OCI-LY7 (cell line): ENCODE measurements at regions not wholly inside any gene's neighbourhood (a gene's known extent, or its start where the extent isn't known, plus 50 kb on each side); places are given as distances from the start of the nearest gene placed in this dataset.
"Not testable (repeated sequence)": the region's sequence is repeated elsewhere in the genome, so short reads cannot be mapped to it uniquely, and the experiment has no call there.

Experiments
- BruUV-seq: library from RNA; stranded (reverse); fragments of 400-500 nt; replicated peaks from 2 replicates; lab custom pipeline; 2021; lab: Mats Ljungman, UMichigan
- CTCF ChIA-PET: fragments of 300-600 bp; sonication (Branson Sonifier 250); formaldehyde crosslinking; loops from one replicate; lab custom pipeline; 2022; ENCODE audit warnings: antibody characterized with exemption; ENCODE audit not compliant: unreplicated experiment; lab: Charles Lee
- POLR2A ChIA-PET: fragments of 300-600 bp; sonication (Branson Sonifier 250); formaldehyde crosslinking; loops from one replicate; lab custom pipeline; 2022; ENCODE audit warnings: antibody characterized with exemption; lab: Charles Lee
- DNase-seq: peaks from one replicate; pipeline ENCODE4 v3.0.0-alpha.2; 2015; ENCODE audit warnings: low spot score
- H2AFZ ChIP-seq: fragments of 200-600 bp; sonication (generic), shearing (Covaris generic); 2 replicates; pipeline ENCODE4 v1.6.1; 2014; ENCODE audit warnings: mild to moderate bottlenecking, antibody characterized with exemption, low read length, moderate library complexity
- H3K27ac ChIP-seq: fragments of 200-600 bp; sonication (generic); 2 replicates; pipeline ENCODE4 v1.5.1; 2014; ENCODE audit warnings: mixed run types, low read depth, mild to moderate bottlenecking, moderate library complexity, low read length, inconsistent platforms; ENCODE audit not compliant: poor library complexity, severe bottlenecking
- H3K36me3 ChIP-seq: fragments of 200-600 bp; sonication (generic); 2 replicates; pipeline ENCODE4 v1.6.1; 2014; ENCODE audit warnings: mild to moderate bottlenecking, antibody characterized with exemption, low read length, moderate library complexity, mixed read lengths; ENCODE audit not compliant: insufficient read depth
- H3K4me1 ChIP-seq: fragments of 200-600 bp; sonication (generic); 2 replicates; pipeline ENCODE4 v1.5.1; 2014; ENCODE audit warnings: mild to moderate bottlenecking, low read length; ENCODE audit not compliant: insufficient read depth, poor library complexity, severe bottlenecking
- H3K4me2 ChIP-seq: fragments of 200-600 bp; sonication (generic); 2 replicates; pipeline ENCODE4 v1.6.1; 2014; ENCODE audit warnings: mild to moderate bottlenecking, low read length
- H3K4me3 ChIP-seq: fragments of 200-600 bp; sonication (generic); 2 replicates; pipeline ENCODE4 v1.5.1; 2014; ENCODE audit warnings: mild to moderate bottlenecking, low read depth, low read length; ENCODE audit not compliant: poor library complexity, severe bottlenecking
- H3K79me2 ChIP-seq: fragments of 200-600 bp; sonication (generic); 2 replicates; pipeline ENCODE4 v1.6.1; 2016; ENCODE audit warnings: low read depth, mild to moderate bottlenecking, low read length, moderate library complexity, mixed read lengths; ENCODE audit not compliant: insufficient read depth
- H3K9me2 ChIP-seq: fragments of 200-600 bp; sonication (generic); 2 replicates; pipeline ENCODE4 v1.6.1; 2016; ENCODE audit warnings: mild to moderate bottlenecking, low read length, mixed read lengths; ENCODE audit not compliant: insufficient read depth
- H3K9me3 ChIP-seq: fragments of 200-600 bp; sonication (generic); 2 replicates; pipeline ENCODE4 v1.6.1; 2014; ENCODE audit warnings: mild to moderate bottlenecking, mixed run types, low read length, mixed read lengths
- H4K20me1 ChIP-seq: fragments of 200-600 bp; sonication (generic); 2 replicates; pipeline ENCODE4 v1.6.1; 2014; ENCODE audit warnings: mild to moderate bottlenecking, antibody characterized with exemption, low read length, moderate library complexity, mixed read lengths; ENCODE audit not compliant: insufficient read depth
- CTCF ChIP-seq: fragments of 200-600 bp; sonication (generic); conservative IDR thresholded peaks from 2 replicates; pipeline ENCODE4 v1.5.1; 2014; ENCODE audit warnings: mild to moderate bottlenecking, antibody characterized with exemption, low read length, moderate library complexity, mixed read lengths
- EZH2phosphoT487 ChIP-seq: fragments of 200-600 bp; sonication (generic); IDR thresholded peaks from 2 replicates; pipeline ENCODE4 v1.6.1; 2018; ENCODE audit warnings: low read depth, borderline replicate concordance, mild to moderate bottlenecking, mixed run types, antibody characterized with exemption, low read length, moderate library complexity, mixed read lengths
- intact Hi-C: fragments of 100-400 bp; cut with micrococcal nuclease; formaldehyde crosslinking; loops from one replicate; pipeline ENCODE4 v1.10.0; 2022; ENCODE audit not compliant: unreplicated experiment

GRCh38 chr2:56055405-56055804, 128.4 kb upstream of the CCDC85A start:
- H3K27ac ChIP-seq, result no peak overlapping the region
- POLR2A ChIA-PET, result no interaction called here
- intact Hi-C loops, result no loop called here

GRCh38 chr2:56061327-56061726, 122.5 kb upstream of the CCDC85A start:
- H3K9me2 ChIP-seq, intact Hi-C loops, DNase-seq, H2AFZ ChIP-seq, H3K79me2 ChIP-seq, H3K9me3 ChIP-seq, H3K36me3 ChIP-seq, H3K4me1 ChIP-seq, H3K4me2 ChIP-seq, CTCF ChIA-PET, H3K27ac ChIP-seq, H4K20me1 ChIP-seq, BruUV-seq, H3K4me3 ChIP-seq: not testable (repeated sequence)
- POLR2A ChIA-PET, result interaction anchor here (1.0 kb wide), 1 partner anchor 78 kb away, joined by 3 read pairs; no protein-coding TSS in a partner anchor

More at GRCh38 chr2:56055405-56055804, 128.4 kb upstream of the CCDC85A start:
- no peaks in the 10 kb centered on the region for H3K9me2 ChIP-seq
- no peak overlapping the region for H2AFZ ChIP-seq
- H3K4me2 ChIP-seq, result no peak overlapping the region
- DNase-seq, result no peak
- H3K4me3 ChIP-seq, result no peak overlapping the region
- BruUV-seq, result no TSS peak
- no peaks in the 10 kb centered on the region for H4K20me1 ChIP-seq
- no peaks in the 10 kb centered on the region for H3K36me3 ChIP-seq
- CTCF ChIA-PET, result no interaction called here
- H3K4me1 ChIP-seq, result no peaks in the 10 kb centered on the region
- no peak for TF ChIP-seq EZH2phosphoT487
- TF ChIP-seq CTCF, result no peak
- no peaks in the 10 kb centered on the region for H3K79me2 ChIP-seq
- no peaks in the 10 kb centered on the region for H3K9me3 ChIP-seq

- no peak overlapping the region for H2AFZ ChIP-seq
- no peaks in the 10 kb centered on the region for H3K36me3 ChIP-seq
- ChIA-PET POLR2A (no interaction called here), CTCF (no interaction called here)
- no TSS peak for BruUV-seq
- H3K4me2 ChIP-seq, result no peak overlapping the region
- H3K4me3 ChIP-seq, result no peak overlapping the region
- TF ChIP-seq EZH2phosphoT487 (no peak), CTCF (no peak)
- no peak overlapping the region for H3K27ac ChIP-seq
- no peaks in the 10 kb centered on the region for H4K20me1 ChIP-seq
- no peaks in the 10 kb centered on the region for H3K4me1 ChIP-seq
- intact Hi-C loops, result no loop called here
- H3K9me2 ChIP-seq, result no peaks in the 10 kb centered on the region
- H3K9me3 ChIP-seq, result no peaks in the 10 kb centered on the region
- no peaks in the 10 kb centered on the region for H3K79me2 ChIP-seq
- DNase-seq, result no peak
Measured at GRCh38 chr2:56068746-56069145, 115.0 kb upstream of the CCDC85A start.
